NCI-H2227 treated with DMSO at 0.1 percent for 48 hours (cell line): ENCODE measurements at regions not wholly inside any gene's neighbourhood (a gene's known extent, or its start where the extent isn't known, plus 50 kb on each side); places are given as distances from the start of the nearest gene placed in this dataset.

Experiments
- DNase-seq: peaks from one replicate; lab custom pipeline; 2025; lab: John Stamatoyannopoulos, UW

GRCh38 chr20:63116412-63117106 lies 99.4 kb downstream of the YTHDF1 start:
- no peak for DNase-seq

GRCh38 chr20:63115651-63116411 lies 100.1 kb downstream of the YTHDF1 start:
- no peak for DNase-seq

- no peak for DNase-seq
Observed at GRCh38 chr20:63114693-63115311, 101.1 kb downstream of the YTHDF1 start.

GRCh38 chr20:63114006-63114692 lies 101.8 kb downstream of the YTHDF1 start:
- peak; percentile 69 for DNase-seq

- no peak for DNase-seq
Observed at GRCh38 chr20:63112491-63113219, 103.3 kb downstream of the YTHDF1 start.

- DNase-seq: no peak
Observed at GRCh38 chr20:63108247-63108646, 101.5 kb upstream of the BHLHE23 start.

GRCh38 chr20:63107449-63108200 lies 100.9 kb upstream of the BHLHE23 start:
- no peak for DNase-seq

GRCh38 chr20:63106765-63107448 lies 100.1 kb upstream of the BHLHE23 start:
- DNase-seq: no peak

- no peak for DNase-seq
Observed at GRCh38 chr20:63106108-63106764, 99.5 kb upstream of the BHLHE23 start.

GRCh38 chr20:63105211-63106107 lies 98.7 kb upstream of the BHLHE23 start:
- DNase-seq: no peak

GRCh38 chr20:63104312-63105181 lies 97.8 kb upstream of the BHLHE23 start:
- no peak for DNase-seq

- no peak for DNase-seq
Observed at GRCh38 chr20:63103402-63104311, 96.9 kb upstream of the BHLHE23 start.

- DNase-seq: no peak
Observed at GRCh38 chr20:63102721-63103375, 96.1 kb upstream of the BHLHE23 start.

- DNase-seq: peak; percentile 32
Observed at GRCh38 chr20:63101781-63102720, 95.3 kb upstream of the BHLHE23 start.
